ENCODE measurements at regions not wholly inside any gene's neighbourhood (a gene's known extent, or its start where the extent isn't known, plus 50 kb on each side); places are given as distances from the start of the nearest gene placed in this dataset.

DNA sequence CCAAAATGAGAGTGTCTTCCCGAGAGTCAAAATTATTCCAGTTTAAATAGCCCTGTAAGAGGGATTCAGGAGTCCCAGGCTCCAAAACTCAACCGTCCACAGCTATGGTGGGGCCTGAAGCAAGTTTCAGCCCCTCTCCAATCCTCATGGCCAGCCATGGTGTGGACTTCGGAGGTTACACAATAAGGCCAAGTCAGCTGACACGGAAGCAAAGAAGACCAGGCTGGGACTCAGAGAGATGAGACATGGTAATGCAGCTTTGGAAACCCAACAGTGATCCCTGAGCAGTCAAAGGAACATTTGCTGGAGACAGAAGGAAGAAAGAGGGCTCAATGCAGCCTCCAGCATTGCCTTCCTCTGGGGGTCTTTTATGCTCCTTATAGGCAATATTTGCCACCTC lies 324.6 kb upstream of the TLE3 start:
- Mint-ChIP-seq H3K4me3 (no peak overlapping the region), H3K4me1 (peaks cover 28% of the 10 kb centered on the region), H3K27me3 (ENCODE audit: insufficient read depth, low read depth) (peaks cover 3% of the 10 kb centered on the region), H3K9me3 (no peaks in the 10 kb centered on the region), H3K36me3 (no peaks in the 10 kb centered on the region), H3K27ac (peak overlapping the region; percentile 2)
- Histone ChIP-seq H3K9ac (no peak overlapping the region), H3K27me3 (no peaks in the 10 kb centered on the region), H3K9me3 (ENCODE audit: low read depth) (no peaks in the 10 kb centered on the region), H3F3A (ENCODE audit: low read depth) (no peaks in the 10 kb centered on the region), H2AFZ (replicated peaks) (no peak overlapping the region), H3K36me3 (no peaks in the 10 kb centered on the region), H3K4me3 (no peak overlapping the region), H4K20me1 (ENCODE audit: low read depth) (no peaks in the 10 kb centered on the region), H3K27ac (no peak overlapping the region), H3K4me2 (no peak overlapping the region), H3K79me2 (ENCODE audit: low read depth) (no peaks in the 10 kb centered on the region), H3K4me1 (peaks cover 9% of the 10 kb centered on the region)
- TF ChIP-seq EZH2phosphoT487 (IDR thresholded peaks at IDR 0.05) (no peak), EZH2 (IDR thresholded peaks at IDR 0.05) (no peak)
- TF ChIP-seq, protein P1, sequence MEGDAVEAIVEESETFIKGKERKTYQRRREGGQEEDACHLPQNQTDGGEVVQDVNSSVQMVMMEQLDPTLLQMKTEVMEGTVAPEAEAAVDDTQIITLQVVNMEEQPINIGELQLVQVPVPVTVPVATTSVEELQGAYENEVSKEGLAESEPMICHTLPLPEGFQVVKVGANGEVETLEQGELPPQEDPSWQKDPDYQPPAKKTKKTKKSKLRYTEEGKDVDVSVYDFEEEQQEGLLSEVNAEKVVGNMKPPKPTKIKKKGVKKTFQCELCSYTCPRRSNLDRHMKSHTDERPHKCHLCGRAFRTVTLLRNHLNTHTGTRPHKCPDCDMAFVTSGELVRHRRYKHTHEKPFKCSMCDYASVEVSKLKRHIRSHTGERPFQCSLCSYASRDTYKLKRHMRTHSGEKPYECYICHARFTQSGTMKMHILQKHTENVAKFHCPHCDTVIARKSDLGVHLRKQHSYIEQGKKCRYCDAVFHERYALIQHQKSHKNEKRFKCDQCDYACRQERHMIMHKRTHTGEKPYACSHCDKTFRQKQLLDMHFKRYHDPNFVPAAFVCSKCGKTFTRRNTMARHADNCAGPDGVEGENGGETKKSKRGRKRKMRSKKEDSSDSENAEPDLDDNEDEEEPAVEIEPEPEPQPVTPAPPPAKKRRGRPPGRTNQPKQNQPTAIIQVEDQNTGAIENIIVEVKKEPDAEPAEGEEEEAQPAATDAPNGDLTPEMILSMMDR (IDR thresholded peaks at IDR 0.05): no peak
- no peak for DNase-seq (ENCODE audit: low spot score)

DNA sequence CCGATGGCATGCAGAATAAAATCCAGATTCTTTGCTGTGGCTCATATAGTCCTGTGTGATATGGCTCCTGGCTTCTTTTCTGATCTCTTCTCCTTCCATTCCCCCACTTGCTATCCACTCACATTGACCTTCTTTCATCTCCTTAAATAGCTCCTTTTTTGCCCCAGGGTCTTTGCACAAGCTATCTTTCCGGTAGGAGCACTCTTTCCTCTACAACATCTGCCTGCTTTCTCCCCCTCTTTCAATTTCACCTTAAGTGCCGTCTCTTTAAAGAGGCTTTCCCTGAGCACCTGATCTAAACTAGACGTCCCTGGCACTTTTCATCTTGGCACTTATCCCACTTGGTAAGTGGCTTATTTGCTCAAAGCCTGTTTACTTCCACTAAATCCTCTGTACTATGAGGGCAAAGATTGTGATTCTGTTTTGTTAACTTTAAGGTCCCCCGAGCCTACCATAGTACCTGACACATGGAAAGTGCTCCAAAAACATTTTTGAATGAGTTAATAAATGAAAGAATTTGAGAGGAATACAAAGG lies 323.3 kb upstream of the TLE3 start:
- H3K4me1 ChIP-seq: peaks cover 8% of the 10 kb centered on the region
- H3K27ac Mint-ChIP-seq: no peak overlapping the region
- no peak for DNase-seq (ENCODE audit: low spot score)
- no peaks in the 10 kb centered on the region for H4K20me1 ChIP-seq (ENCODE audit: low read depth)
- H3K4me1 Mint-ChIP-seq: peaks cover 28% of the 10 kb centered on the region
- H3K4me3 Mint-ChIP-seq: no peak overlapping the region
- no peak for TF ChIP-seq EZH2phosphoT487 (IDR thresholded peaks at IDR 0.05)
- TF ChIP-seq, protein P1 (IDR thresholded peaks at IDR 0.05): no peak
- no peak for TF ChIP-seq EZH2 (IDR thresholded peaks at IDR 0.05)
- H3K79me2 ChIP-seq (ENCODE audit: low read depth): no peaks in the 10 kb centered on the region
- no peaks in the 10 kb centered on the region for H3K36me3 Mint-ChIP-seq
- no peak overlapping the region for H3K4me3 ChIP-seq
- no peak overlapping the region for H3K4me2 ChIP-seq
- no peaks in the 10 kb centered on the region for H3K9me3 ChIP-seq (ENCODE audit: low read depth)
- no peaks in the 10 kb centered on the region for H3F3A ChIP-seq (ENCODE audit: low read depth)
- H3K27me3 ChIP-seq: no peaks in the 10 kb centered on the region
- H3K27me3 Mint-ChIP-seq (ENCODE audit: insufficient read depth, low read depth): peaks cover 3% of the 10 kb centered on the region
- H3K9me3 Mint-ChIP-seq: no peaks in the 10 kb centered on the region
- no peak overlapping the region for H3K9ac ChIP-seq
- peak overlapping the region; percentile 45 for H2AFZ ChIP-seq (replicated peaks)
- no peak overlapping the region for H3K27ac ChIP-seq
- no peaks in the 10 kb centered on the region for H3K36me3 ChIP-seq

DNA sequence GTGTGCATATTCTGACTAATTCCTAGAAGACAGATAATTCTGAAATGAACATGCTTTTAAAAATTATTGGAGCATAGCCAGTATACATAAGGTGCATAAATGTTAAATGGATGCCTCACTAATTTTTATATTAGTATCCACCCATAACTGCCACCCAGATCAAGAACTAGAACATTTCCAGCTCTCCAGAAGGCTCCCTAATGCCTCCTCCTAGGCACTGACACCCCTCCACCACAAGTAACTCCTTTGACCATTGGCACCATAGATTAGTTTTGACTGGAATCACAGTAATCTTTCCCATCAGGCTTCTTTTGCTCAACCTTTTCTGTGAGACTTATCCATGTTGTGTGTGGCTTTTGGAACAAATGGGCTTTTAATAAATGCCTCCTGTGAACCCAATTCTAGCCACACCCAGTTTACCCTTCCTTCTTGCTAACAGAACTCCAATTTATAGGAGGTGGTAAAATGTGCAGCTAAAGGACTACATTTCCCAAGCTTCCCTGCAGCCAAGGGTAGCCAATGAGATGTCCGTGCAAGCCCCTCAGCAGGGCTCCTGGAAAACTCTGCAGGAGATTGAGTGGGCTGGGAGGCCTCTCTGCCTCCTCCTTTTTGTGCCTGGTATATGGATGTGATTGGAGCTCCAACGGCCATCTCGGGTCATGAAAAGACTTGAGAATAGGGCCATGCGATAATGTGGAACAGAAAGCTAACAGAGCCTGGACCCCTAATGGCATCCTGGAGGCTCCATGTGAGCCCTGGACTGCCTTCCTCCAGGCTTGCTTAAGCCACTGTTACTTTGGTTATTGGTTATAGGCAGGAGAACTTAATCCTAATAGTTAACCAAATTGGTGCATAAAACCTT lies 322.6 kb upstream of the TLE3 start:
- H3F3A ChIP-seq (ENCODE audit: low read depth): no peaks in the 10 kb centered on the region
- H3K9me3 Mint-ChIP-seq: no peaks in the 10 kb centered on the region
- DNase-seq (ENCODE audit: low spot score): peak; percentile 39
- no peaks in the 10 kb centered on the region for H3K9me3 ChIP-seq (ENCODE audit: low read depth)
- H3K4me3 ChIP-seq: no peak overlapping the region
- TF ChIP-seq EZH2phosphoT487 (IDR thresholded peaks at IDR 0.05) (no peak), EZH2 (IDR thresholded peaks at IDR 0.05) (no peak)
- TF ChIP-seq, protein P1 (IDR thresholded peaks at IDR 0.05): no peak
- H3K27me3 Mint-ChIP-seq (ENCODE audit: insufficient read depth, low read depth): peaks cover 3% of the 10 kb centered on the region
- H3K4me2 ChIP-seq: peak overlapping the region; percentile 43
- H3K27ac Mint-ChIP-seq: no peak overlapping the region
- peaks cover 28% of the 10 kb centered on the region for H3K4me1 Mint-ChIP-seq
- H4K20me1 ChIP-seq (ENCODE audit: low read depth): no peaks in the 10 kb centered on the region
- H3K4me3 Mint-ChIP-seq: no peak overlapping the region
- H3K36me3 Mint-ChIP-seq: no peaks in the 10 kb centered on the region
- H3K27me3 ChIP-seq: no peaks in the 10 kb centered on the region
- H3K79me2 ChIP-seq (ENCODE audit: low read depth): no peaks in the 10 kb centered on the region
- H3K4me1 ChIP-seq: peaks cover 8% of the 10 kb centered on the region
- no peak overlapping the region for H3K9ac ChIP-seq
- H2AFZ ChIP-seq (replicated peaks): peak overlapping the region; percentile 45
- H3K36me3 ChIP-seq: no peaks in the 10 kb centered on the region
- H3K27ac ChIP-seq: no peak overlapping the region
